HCT116 (cell line): ENCODE measurements at regions not wholly inside any gene's neighbourhood (a gene's known extent, or its start where the extent isn't known, plus 50 kb on each side); places are given as distances from the start of the nearest gene placed in this dataset.

Experiments
- ATAC-seq: fragments of 200-7000 bp; cut with Tn5 transposase; 2 replicates; pipeline ENCODE4 v1.9.1; 2020; ENCODE audit warnings: mild to moderate bottlenecking, moderate library complexity
- BruUV-seq: library from RNA; stranded (reverse); fragments of 400-500 nt; replicated peaks from 2 replicates; lab custom pipeline; 2021; lab: Mats Ljungman, UMichigan
- CTCF ChIA-PET: fragments of 300-600 bp; sonication (Branson Sonifier 250); formaldehyde crosslinking; loops from one replicate; lab custom pipeline; 2021; ENCODE audit warnings: antibody characterized with exemption; lab: Charles Lee
- POLR2A ChIA-PET: fragments of 300-600, 350-600 bp; sonication (Branson Sonifier 250); formaldehyde crosslinking; loops from one replicate; lab custom pipeline; 2021; ENCODE audit warnings: antibody characterized with exemption; lab: Charles Lee
- RAD21 ChIA-PET, 2 experiments: fragments of 300-600 bp; sonication (Branson Sonifier 250); formaldehyde crosslinking; loops; one replicate each; lab custom pipeline; 2023; ENCODE audit warnings: low total read pairs in 2 of 2; ENCODE audit not compliant: uncharacterized antibody in 2 of 2, unreplicated experiment in 2 of 2, low non-redundant PET in 1 of 2; lab: Charles Lee
- DNase-seq: peaks from one replicate; pipeline ENCODE4 v3.0.0-alpha.2; 2010; ENCODE audit warnings: low read depth, low spot score
- H2AFZ ChIP-seq: fragments of 200-600 bp; shearing (Covaris generic), sonication (generic); 2 replicates; pipeline ENCODE4 v1.6.1; 2017; ENCODE audit warnings: low read depth, mixed run types, mixed read lengths, antibody characterized with exemption, low read length; ENCODE audit not compliant: poor library complexity, severe bottlenecking
- H3K27ac ChIP-seq: 2 replicates; pipeline ENCODE4 v1.5.1; 2012; ENCODE audit warnings: low read depth, low read length
- H3K27me3 ChIP-seq: fragments of 200-600 bp; sonication (generic); 2 replicates; pipeline ENCODE4 v1.6.1; 2016; ENCODE audit warnings: mixed run types, low read length, mixed read lengths; ENCODE audit not compliant: insufficient read depth
- H3K36me3 ChIP-seq, 2 experiments: fragments of 200-500 bp in 1 of 2; fragments of 200-600 bp in 1 of 2; sonication (Bioruptor generic) in 1 of 2; sonication (generic) in 1 of 2; 2 replicates each; pipeline versions ENCODE4 v1.5.1 to v1.6.1; 2014 to 2016; ENCODE audit warnings: low read length in 2 of 2, inconsistent platforms in 1 of 2, mixed read lengths in 1 of 2, mixed run types in 1 of 2; ENCODE audit not compliant: insufficient read depth in 2 of 2, control insufficient read depth in 1 of 2
- H3K4me1 ChIP-seq, 2 experiments: fragments of 200-600 bp in 1 of 2; sonication (generic) in 1 of 2; 2 replicates each; pipeline versions ENCODE4 v1.5.1 to v1.6.1; 2012 to 2017; ENCODE audit warnings: low read length in 2 of 2, inconsistent platforms in 1 of 2, mild to moderate bottlenecking in 1 of 2, mixed read lengths in 1 of 2, mixed run types in 1 of 2, moderate library complexity in 1 of 2; ENCODE audit not compliant: insufficient read depth in 2 of 2, control insufficient read depth in 1 of 2
- H3K4me2 ChIP-seq: fragments of 200-600 bp; sonication (generic); 2 replicates; pipeline ENCODE4 v1.6.1; 2017; ENCODE audit warnings: mixed run types, low read length, mixed read lengths
- H3K4me3 ChIP-seq, 2 experiments: fragments of 200-600 bp in 1 of 2; sonication (generic) in 1 of 2; replicated peaks in 1 of 2; 2 replicates each; pipeline ENCODE4 v1.5.1; 2011 to 2016; ENCODE audit warnings: low read length in 2 of 2, control low read depth in 1 of 2, low read depth in 1 of 2, mild to moderate bottlenecking in 1 of 2, mixed read lengths in 1 of 2, mixed run types in 1 of 2
- H3K79me2 ChIP-seq: fragments of 200-600 bp; sonication (generic); 2 replicates; pipeline ENCODE4 v1.6.1; 2017; ENCODE audit warnings: mild to moderate bottlenecking, mixed run types, low read length, moderate library complexity, mixed read lengths; ENCODE audit not compliant: insufficient read depth
- H3K9ac ChIP-seq: fragments of 200-600 bp; sonication (generic); 2 replicates; pipeline ENCODE4 v1.6.1; 2016; ENCODE audit warnings: low read length, mixed read lengths
- H3K9me2 ChIP-seq: fragments of 200-600 bp; sonication (generic), shearing (Covaris generic); 2 replicates; pipeline ENCODE4 v1.6.1; 2017; ENCODE audit warnings: mixed run types, mild to moderate bottlenecking, moderate library complexity; ENCODE audit not compliant: insufficient read depth
- H3K9me3 ChIP-seq, 2 experiments: fragments of 200-500 bp in 1 of 2; fragments of 200-600 bp in 1 of 2; sonication (Bioruptor generic) in 1 of 2; sonication (generic) in 1 of 2; 2 replicates each; pipeline ENCODE4 v1.6.1; 2014 to 2017; ENCODE audit warnings: low read length in 2 of 2, mixed read lengths in 2 of 2, inconsistent platforms in 1 of 2, low read depth in 1 of 2, mild to moderate bottlenecking in 1 of 2, mixed run types in 1 of 2, moderate library complexity in 1 of 2; ENCODE audit not compliant: control insufficient read depth in 1 of 2, insufficient read depth in 1 of 2
- H4K20me1 ChIP-seq: fragments of 200-600 bp; sonication (generic), shearing (Covaris generic); 2 replicates; pipeline ENCODE4 v1.6.1; 2017; ENCODE audit warnings: mixed run types, mild to moderate bottlenecking, moderate library complexity; ENCODE audit not compliant: insufficient read depth
- CBX3 ChIP-seq: IDR thresholded peaks from 2 replicates; pipeline ENCODE4 v1.6.1; 2012; ENCODE audit warnings: low read depth
- EGR1 ChIP-seq: IDR thresholded peaks from 2 replicates; pipeline ENCODE4 v1.6.1; 2012; ENCODE audit warnings: low read depth
- ELF1 ChIP-seq: IDR thresholded peaks from 2 replicates; pipeline ENCODE4 v1.6.1; 2012; ENCODE audit warnings: low read depth, borderline replicate concordance
- EZH2 ChIP-seq: fragments of 200-600 bp; sonication (generic); IDR thresholded peaks from 2 replicates; pipeline ENCODE4 v1.6.1; 2017; ENCODE audit warnings: antibody characterized with exemption, mixed run types
- EZH2phosphoT487 ChIP-seq: fragments of 200-600 bp; IDR thresholded peaks from 2 replicates; pipeline ENCODE4 v1.6.1; 2018; ENCODE audit warnings: antibody characterized with exemption, borderline replicate concordance
- FOSL1 ChIP-seq: IDR thresholded peaks from 2 replicates; pipeline ENCODE4 v1.6.1; 2012; ENCODE audit warnings: low read depth
- JUND ChIP-seq: IDR thresholded peaks from 2 replicates; pipeline ENCODE4 v1.6.1; 2012
- POLR2A ChIP-seq: IDR thresholded peaks from 2 replicates; pipeline ENCODE4 v1.7.0; 2011; ENCODE audit warnings: borderline replicate concordance; ENCODE audit not compliant: insufficient read depth, insufficient read length; ENCODE audit errors: extremely low read depth
- POLR2AphosphoS5 ChIP-seq: IDR thresholded peaks from 2 replicates; pipeline ENCODE4 v1.6.1; 2011; ENCODE audit warnings: mild to moderate bottlenecking, low read depth, low read length, moderate library complexity
- SIN3A ChIP-seq: IDR thresholded peaks from 2 replicates; pipeline ENCODE4 v1.6.1; 2012; ENCODE audit warnings: low read depth
- SP1 ChIP-seq: IDR thresholded peaks from 2 replicates; pipeline ENCODE4 v1.6.1; 2012; ENCODE audit warnings: low read depth
- SRF ChIP-seq: IDR thresholded peaks from 2 replicates; pipeline ENCODE4 v1.6.1; 2012; ENCODE audit warnings: low read depth
- TCF7L2 ChIP-seq: IDR thresholded peaks from 2 replicates; pipeline ENCODE4 v1.7.0; 2011; ENCODE audit warnings: borderline replicate concordance, inconsistent platforms; ENCODE audit not compliant: insufficient read depth, insufficient read length; ENCODE audit errors: extremely low read depth
- ZFX ChIP-seq: fragments of 450-650 bp; IDR thresholded peaks from 2 replicates; pipeline ENCODE4 v1.6.1; 2017
- ZNF274 ChIP-seq: fragments of 200-500 bp; sonication (Bioruptor generic); IDR thresholded peaks from 2 replicates; pipeline ENCODE4 v1.6.1; 2014; ENCODE audit warnings: mild to moderate bottlenecking, low read depth, low read length, inconsistent platforms
- intact Hi-C: fragments of 100-400 bp; cut with micrococcal nuclease; formaldehyde crosslinking; loops from 2 replicates; pipeline ENCODE4 v1.10.0; 2022
- TF ChIP-seq, protein P1 (sequence below), 3 experiments: fragments of 200-600 bp in 1 of 3; sonication (generic) in 1 of 3; IDR thresholded peaks in 2 of 3; conservative IDR thresholded peaks in 1 of 3; 2 replicates each; pipeline ENCODE4 v1.5.1; 2012 to 2017; ENCODE audit warnings: low read depth in 2 of 3, low read length in 2 of 3, antibody characterized with exemption in 1 of 3, borderline replicate concordance in 1 of 3, control low read depth in 1 of 3, mild to moderate bottlenecking in 1 of 3, mixed read lengths in 1 of 3, mixed run types in 1 of 3, moderate library complexity in 1 of 3; ENCODE audit not compliant: insufficient read depth in 1 of 3
- TF ChIP-seq, protein P2 (sequence below): IDR thresholded peaks from 2 replicates; pipeline ENCODE4 v1.6.1; 2011; ENCODE audit warnings: mild to moderate bottlenecking, low read length, moderate library complexity; ENCODE audit not compliant: insufficient replicate concordance; ENCODE audit errors: extremely low read depth
- TF ChIP-seq, protein P3 (sequence below): IDR thresholded peaks from 2 replicates; pipeline ENCODE4 v1.6.1; 2012

DNA sequence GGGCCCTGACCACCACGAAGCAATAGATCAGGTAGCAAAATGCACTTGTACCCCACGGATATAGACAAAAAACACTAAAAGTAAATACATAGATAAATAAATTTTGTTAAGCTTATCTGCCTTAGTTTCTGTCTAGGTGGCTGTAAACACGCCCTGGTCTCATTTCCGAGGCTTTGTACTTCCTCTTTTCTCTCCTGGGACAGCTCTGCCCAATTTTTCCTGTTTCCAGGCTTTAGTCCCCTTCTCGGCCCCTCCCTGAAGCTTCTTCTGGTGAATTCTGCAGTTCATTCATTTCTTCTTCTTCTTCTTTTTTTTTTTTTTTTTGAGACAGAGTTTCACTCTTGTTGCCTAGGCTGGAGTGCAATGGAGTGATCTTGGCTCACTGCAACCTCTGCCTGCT is 73.4 kb upstream of the STOX2 start:
- Histone ChIP-seq H3K79me2 (no peaks in the 10 kb centered on the region), H3K4me1 (no peaks in the 10 kb centered on the region), H3K4me2 (no peak overlapping the region), H3K27ac (no peak overlapping the region), H3K9me2 (no peaks in the 10 kb centered on the region), H4K20me1 (no peaks in the 10 kb centered on the region), H3K27me3 (no peaks in the 10 kb centered on the region), H2AFZ (no peak overlapping the region), H3K9me3 (no peaks in the 10 kb centered on the region), H3K36me3 (no peaks in the 10 kb centered on the region), H3K9ac (no peak overlapping the region), H3K4me3 (no peak overlapping the region)
- no peak for ATAC-seq
- CTCF ChIA-PET = no interaction called here
- RAD21 ChIA-PET = no interaction called here
- intact Hi-C loops = no loop called here
- no TSS peak for BruUV-seq
- DNase-seq = no peak
- POLR2A ChIA-PET = no interaction called here
- TF ChIP-seq EGR1 = no peak
- TF ChIP-seq ELF1 = no peak
- TF ChIP-seq POLR2AphosphoS5 = no peak
- TF ChIP-seq POLR2A = no peak
- no peak for TF ChIP-seq TCF7L2
- no peak for TF ChIP-seq SP1
- TF ChIP-seq JUND = no peak
- no peak for TF ChIP-seq EZH2
- TF ChIP-seq, protein P1, sequence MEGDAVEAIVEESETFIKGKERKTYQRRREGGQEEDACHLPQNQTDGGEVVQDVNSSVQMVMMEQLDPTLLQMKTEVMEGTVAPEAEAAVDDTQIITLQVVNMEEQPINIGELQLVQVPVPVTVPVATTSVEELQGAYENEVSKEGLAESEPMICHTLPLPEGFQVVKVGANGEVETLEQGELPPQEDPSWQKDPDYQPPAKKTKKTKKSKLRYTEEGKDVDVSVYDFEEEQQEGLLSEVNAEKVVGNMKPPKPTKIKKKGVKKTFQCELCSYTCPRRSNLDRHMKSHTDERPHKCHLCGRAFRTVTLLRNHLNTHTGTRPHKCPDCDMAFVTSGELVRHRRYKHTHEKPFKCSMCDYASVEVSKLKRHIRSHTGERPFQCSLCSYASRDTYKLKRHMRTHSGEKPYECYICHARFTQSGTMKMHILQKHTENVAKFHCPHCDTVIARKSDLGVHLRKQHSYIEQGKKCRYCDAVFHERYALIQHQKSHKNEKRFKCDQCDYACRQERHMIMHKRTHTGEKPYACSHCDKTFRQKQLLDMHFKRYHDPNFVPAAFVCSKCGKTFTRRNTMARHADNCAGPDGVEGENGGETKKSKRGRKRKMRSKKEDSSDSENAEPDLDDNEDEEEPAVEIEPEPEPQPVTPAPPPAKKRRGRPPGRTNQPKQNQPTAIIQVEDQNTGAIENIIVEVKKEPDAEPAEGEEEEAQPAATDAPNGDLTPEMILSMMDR (IDR thresholded peaks at IDR 0.05 in 2 of 3, conservative IDR thresholded peaks at IDR 0.05 in 1 of 3; ENCODE audit: borderline replicate concordance in 1 of 3, insufficient read depth in 1 of 3, low read depth in 2 of 3, low read length in 2 of 3) = no peak
- TF ChIP-seq EZH2phosphoT487 = no peak
- TF ChIP-seq, protein P2, sequence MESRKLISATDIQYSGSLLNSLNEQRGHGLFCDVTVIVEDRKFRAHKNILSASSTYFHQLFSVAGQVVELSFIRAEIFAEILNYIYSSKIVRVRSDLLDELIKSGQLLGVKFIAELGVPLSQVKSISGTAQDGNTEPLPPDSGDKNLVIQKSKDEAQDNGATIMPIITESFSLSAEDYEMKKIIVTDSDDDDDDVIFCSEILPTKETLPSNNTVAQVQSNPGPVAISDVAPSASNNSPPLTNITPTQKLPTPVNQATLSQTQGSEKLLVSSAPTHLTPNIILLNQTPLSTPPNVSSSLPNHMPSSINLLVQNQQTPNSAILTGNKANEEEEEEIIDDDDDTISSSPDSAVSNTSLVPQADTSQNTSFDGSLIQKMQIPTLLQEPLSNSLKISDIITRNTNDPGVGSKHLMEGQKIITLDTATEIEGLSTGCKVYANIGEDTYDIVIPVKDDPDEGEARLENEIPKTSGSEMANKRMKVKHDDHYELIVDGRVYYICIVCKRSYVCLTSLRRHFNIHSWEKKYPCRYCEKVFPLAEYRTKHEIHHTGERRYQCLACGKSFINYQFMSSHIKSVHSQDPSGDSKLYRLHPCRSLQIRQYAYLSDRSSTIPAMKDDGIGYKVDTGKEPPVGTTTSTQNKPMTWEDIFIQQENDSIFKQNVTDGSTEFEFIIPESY = no peak
- no peak for TF ChIP-seq ZNF274
- TF ChIP-seq, protein P3, sequence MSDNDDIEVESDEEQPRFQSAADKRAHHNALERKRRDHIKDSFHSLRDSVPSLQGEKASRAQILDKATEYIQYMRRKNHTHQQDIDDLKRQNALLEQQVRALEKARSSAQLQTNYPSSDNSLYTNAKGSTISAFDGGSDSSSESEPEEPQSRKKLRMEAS = no peak
- TF ChIP-seq CBX3 = no peak
- no peak for TF ChIP-seq SRF
- TF ChIP-seq FOSL1 = no peak
- no peak for TF ChIP-seq ZFX
- TF ChIP-seq SIN3A = no peak
